Tibial artery (tissue), 4 donors: ENCODE measurements at regions not wholly inside any gene's neighbourhood (a gene's known extent, or its start where the extent isn't known, plus 50 kb on each side); places are given as distances from the start of the nearest gene placed in this dataset.

Experiments used
- DNase-seq, 2 donors: peaks; one replicate each; pipeline ENCODE4 v3.0.0-alpha.2; 2019
- H3K27ac ChIP-seq, 2 donors: fragments of 200-600 bp; sonication (generic) in 1 of 2; 1 replicate in 1 of 2; 2 replicates in 1 of 2; pipeline ENCODE4 v1.5.1; 2018 to 2019; ENCODE audit warnings: mild to moderate bottlenecking in 1 of 2
- H3K27me3 ChIP-seq, 2 donors: fragments of 200-600 bp; sonication (generic) in 1 of 2; one replicate each; pipeline versions ENCODE4 v1.5.1 to v1.6.0; 2016 to 2019
- H3K36me3 ChIP-seq, 3 donors: fragments of 200-600 bp; sonication (generic) in 2 of 3; one replicate each; pipeline ENCODE4 v1.5.1; 2016 to 2019; ENCODE audit warnings: mild to moderate bottlenecking in 2 of 3
- H3K4me1 ChIP-seq, 4 donors: fragments of 200-600 bp; sonication (generic) in 2 of 4; 1 replicate in 3 of 4; 2 replicates in 1 of 4; pipeline ENCODE4 v1.5.1; 2016 to 2019
- H3K4me3 ChIP-seq, 2 donors: fragments of 200-600 bp; sonication (generic) in 1 of 2; 1 replicate in 1 of 2; 2 replicates in 1 of 2; pipeline ENCODE4 v1.5.1; 2018 to 2019; ENCODE audit warnings: mild to moderate bottlenecking in 2 of 2
- H3K9me3 ChIP-seq, 3 donors: fragments of 200-600 bp; sonication (generic) in 1 of 3; one replicate each; pipeline ENCODE4 v1.5.1; 2016 to 2019
- CTCF ChIP-seq, 2 experiments: fragments of 200-600 bp in 1 of 2; fragments of 450-650 bp in 1 of 2; IDR thresholded peaks; one replicate each; pipeline ENCODE4 v1.5.1; 2017 to 2019; ENCODE audit warnings: antibody characterized with exemption in 2 of 2, mild to moderate bottlenecking in 1 of 2, moderate library complexity in 1 of 2
- intact Hi-C: fragments of 100-400 bp; cut with DNase I; formaldehyde crosslinking; loops from one replicate; pipeline ENCODE4 v1.15.0; 2023; ENCODE audit warnings: low total_unique reads

- TF ChIP-seq CTCF (IDR thresholded peaks at IDR 0.05): no peak
- no peaks in the 10 kb centered on the region for H3K4me1 ChIP-seq
- H3K27me3 ChIP-seq: peaks cover 0 to 3% of the 10 kb centered on the region in 2 donors
- H3K36me3 ChIP-seq: no peaks in the 10 kb centered on the region
- H3K9me3 ChIP-seq: no peaks in the 10 kb centered on the region
- no peak overlapping the region for H3K4me3 ChIP-seq
- no peak overlapping the region for H3K27ac ChIP-seq
- no peak for DNase-seq
- intact Hi-C loops: no loop called here
Measured at GRCh38 chr13:91168386-91168711, 179.1 kb upstream of the MIR17HG start.

- Histone ChIP-seq H3K36me3 (no peaks in the 10 kb centered on the region), H3K9me3 (no peaks in the 10 kb centered on the region), H3K4me1 (no peaks in the 10 kb centered on the region), H3K27me3 (peaks cover 0 to 6% of the 10 kb centered on the region in 2 donors), H3K27ac (no peak overlapping the region), H3K4me3 (no peak overlapping the region)
- intact Hi-C loops: no loop called here
- TF ChIP-seq CTCF (IDR thresholded peaks at IDR 0.05): no peak
- DNase-seq: no peak
Measured at GRCh38 chr13:91169321-91170050, 178.0 kb upstream of the MIR17HG start.

GRCh38 chr13:91172160-91172559, 175.3 kb upstream of the MIR17HG start:
- Histone ChIP-seq H3K4me1 (no peaks in the 10 kb centered on the region), H3K36me3 (no peaks in the 10 kb centered on the region), H3K9me3 (no peaks in the 10 kb centered on the region), H3K4me3 (no peak overlapping the region), H3K27me3 (peaks cover 0 to 16% of the 10 kb centered on the region in 2 donors), H3K27ac (no peak overlapping the region)
- TF ChIP-seq CTCF (IDR thresholded peaks at IDR 0.05): no peak
- no peak for DNase-seq
- intact Hi-C loops: no loop called here

GRCh38 chr13:91174886-91175501, 172.5 kb upstream of the MIR17HG start:
- Histone ChIP-seq H3K4me3 (peak overlapping the region in 1 of 2 donors; percentile 28), H3K4me1 (no peaks in the 10 kb centered on the region), H3K36me3 (no peaks in the 10 kb centered on the region), H3K27me3 (peaks cover 0 to 16% of the 10 kb centered on the region in 2 donors), H3K9me3 (no peaks in the 10 kb centered on the region), H3K27ac (no peak overlapping the region)
- intact Hi-C loops: no loop called here
- no peak for TF ChIP-seq CTCF (IDR thresholded peaks at IDR 0.05)
- DNase-seq: no peak

- intact Hi-C loops: no loop called here
- DNase-seq: no peak
- no peak overlapping the region for H3K4me3 ChIP-seq
Measured at GRCh38 chr13:91178099-91178498, 169.4 kb upstream of the MIR17HG start.

More at GRCh38 chr13:91178099-91178498, 169.4 kb upstream of the MIR17HG start:
- TF ChIP-seq CTCF (IDR thresholded peaks at IDR 0.05): no peak
- Histone ChIP-seq H3K36me3 (no peaks in the 10 kb centered on the region), H3K27ac (no peak overlapping the region), H3K9me3 (no peaks in the 10 kb centered on the region), H3K27me3 (peaks cover 0 to 18% of the 10 kb centered on the region in 2 donors), H3K4me1 (no peaks in the 10 kb centered on the region)
